H7 (cell line): ENCODE measurements at regions not wholly inside any gene's neighbourhood (a gene's known extent, or its start where the extent isn't known, plus 50 kb on each side); places are given as distances from the start of the nearest gene placed in this dataset.

Experiments
- DNase-seq: peaks from one replicate; pipeline ENCODE4 v3.0.0; 2012
- H3K27me3 ChIP-seq: 2 replicates; pipeline ENCODE4 v1.6.0; 2011; ENCODE audit warnings: mild to moderate bottlenecking, low read length; ENCODE audit not compliant: control insufficient read depth, insufficient read depth
- H3K36me3 ChIP-seq: replicated peaks from 2 replicates; pipeline ENCODE4 v1.5.1; 2011; ENCODE audit warnings: low read length; ENCODE audit not compliant: control insufficient read depth, insufficient read depth
- H3K4me3 ChIP-seq: 2 replicates; pipeline ENCODE4 v1.5.1; 2011; ENCODE audit warnings: low read depth, mild to moderate bottlenecking, control low read depth, low read length, moderate library complexity; ENCODE audit not compliant: insufficient read depth

GRCh38 chr7:153835712-153836265 is 216.4 kb upstream of the DPP6 start:
- no peak for DNase-seq
- H3K27me3 ChIP-seq = no peaks in the 10 kb centered on the region
- H3K4me3 ChIP-seq = no peak overlapping the region
- no peaks in the 10 kb centered on the region for H3K36me3 ChIP-seq

GRCh38 chr7:153838591-153838990 is 213.6 kb upstream of the DPP6 start:
- Histone ChIP-seq H3K4me3 (no peak overlapping the region), H3K27me3 (no peaks in the 10 kb centered on the region), H3K36me3 (no peaks in the 10 kb centered on the region)
- DNase-seq = no peak

GRCh38 chr7:153840861-153841260 is 211.3 kb upstream of the DPP6 start:
- Histone ChIP-seq H3K27me3 (no peaks in the 10 kb centered on the region), H3K4me3 (no peak overlapping the region), H3K36me3 (no peaks in the 10 kb centered on the region)

GRCh38 chr7:153847828-153848227 is 204.4 kb upstream of the DPP6 start:
- no peaks in the 10 kb centered on the region for H3K36me3 ChIP-seq
- DNase-seq = no peak
- no peak overlapping the region for H3K4me3 ChIP-seq
- H3K27me3 ChIP-seq = peaks cover 2% of the 10 kb centered on the region; the same call in 1 of the 2 replicates

More at GRCh38 chr7:153840861-153841260, 211.3 kb upstream of the DPP6 start:
- no peak for DNase-seq

- H3K27me3 ChIP-seq = peaks cover 2% of the 10 kb centered on the region; the same call in 1 of the 2 replicates
- DNase-seq = no peak
- H3K4me3 ChIP-seq = no peak overlapping the region
- no peaks in the 10 kb centered on the region for H3K36me3 ChIP-seq
Observed at GRCh38 chr7:153852261-153852660, 199.9 kb upstream of the DPP6 start.

- no peaks in the 10 kb centered on the region for H3K27me3 ChIP-seq
- H3K36me3 ChIP-seq = no peaks in the 10 kb centered on the region
- no peak overlapping the region for H3K4me3 ChIP-seq
- no peak for DNase-seq
Observed at GRCh38 chr7:153858355-153858754, 193.8 kb upstream of the DPP6 start.

GRCh38 chr7:153859239-153859638 is 193.0 kb upstream of the DPP6 start:
- no peaks in the 10 kb centered on the region for H3K27me3 ChIP-seq
- no peaks in the 10 kb centered on the region for H3K36me3 ChIP-seq
- no peak for DNase-seq
- no peak overlapping the region for H3K4me3 ChIP-seq

- Histone ChIP-seq H3K4me3 (peak overlapping the region; percentile 35), H3K27me3 (peaks cover 53% of the 10 kb centered on the region)
- peak; percentile 87 for DNase-seq
Observed at GRCh38 chr7:153886506-153887441, 165.4 kb upstream of the DPP6 start.

GRCh38 chr7:153887749-153888569 is 164.2 kb upstream of the DPP6 start:
- peak; percentile 72 for DNase-seq
- Histone ChIP-seq H3K4me3 (peak overlapping the region; percentile 16; the same call in 1 of the 2 replicates), H3K27me3 (peaks cover 53% of the 10 kb centered on the region), H3K36me3 (no peaks in the 10 kb centered on the region)

More at GRCh38 chr7:153886506-153887441, 165.4 kb upstream of the DPP6 start:
- H3K36me3 ChIP-seq = no peaks in the 10 kb centered on the region

- Histone ChIP-seq H3K4me3 (no peak overlapping the region), H3K36me3 (no peaks in the 10 kb centered on the region), H3K27me3 (peaks cover 31% of the 10 kb centered on the region)
- DNase-seq = no peak
Observed at GRCh38 chr7:153891990-153892389, 160.2 kb upstream of the DPP6 start.

- H3K36me3 ChIP-seq = no peaks in the 10 kb centered on the region; the same call in 1 of the 2 replicates
- H3K27me3 ChIP-seq = no peaks in the 10 kb centered on the region
- H3K4me3 ChIP-seq = no peak overlapping the region
- no peak for DNase-seq
Observed at GRCh38 chr7:153902862-153903261, 149.3 kb upstream of the DPP6 start.

GRCh38 chr7:153912211-153912610 is 140.0 kb upstream of the DPP6 start:
- Histone ChIP-seq H3K4me3 (no peak overlapping the region), H3K36me3 (no peaks in the 10 kb centered on the region), H3K27me3 (no peaks in the 10 kb centered on the region)
- no peak for DNase-seq

GRCh38 chr7:153920126-153920525 is 132.1 kb upstream of the DPP6 start:
- Histone ChIP-seq H3K36me3 (no peaks in the 10 kb centered on the region), H3K4me3 (no peak overlapping the region), H3K27me3 (no peaks in the 10 kb centered on the region)
- DNase-seq = no peak

GRCh38 chr7:153920897-153921296 is 131.3 kb upstream of the DPP6 start:
- H3K36me3 ChIP-seq = no peaks in the 10 kb centered on the region
- no peak for DNase-seq
- no peaks in the 10 kb centered on the region for H3K27me3 ChIP-seq
- H3K4me3 ChIP-seq = no peak overlapping the region
